K562 (cell line): ENCODE measurements at regions not wholly inside any gene's neighbourhood (a gene's known extent, or its start where the extent isn't known, plus 50 kb on each side); places are given as distances from the start of the nearest gene placed in this dataset.

Experiments
- BRD9 ChIP-seq: fragments of 450-650 bp; IDR thresholded peaks from 2 replicates; pipeline ENCODE4 v1.6.1; 2018; ENCODE audit warnings: low read depth; ENCODE audit not compliant: partially characterized antibody
- E2F1 ChIP-seq: sonication (generic); formaldehyde crosslinking; IDR thresholded peaks from 2 replicates; pipeline ENCODE4 v1.8.1; 2023; ENCODE audit warnings: mild to moderate bottlenecking, missing genetic modification reagents, moderate library complexity
- GABPA ChIP-seq: fragments of 200-800 bp; sonication (Bioruptor generic); conservative IDR thresholded peaks from 2 replicates; pipeline ENCODE4 v1.6.1; 2016; ENCODE audit warnings: low read depth, missing genetic modification characterization, missing compliant biosample characterization
- RBM22 ChIP-seq: fragments of 200-400 bp; formaldehyde crosslinking; IDR thresholded peaks from 2 replicates; pipeline ENCODE4 v1.6.1; 2018; ENCODE audit warnings: low read length, low read depth; ENCODE audit not compliant: poor library complexity, severe bottlenecking
- SRSF9 ChIP-seq: fragments of 200-400 bp; formaldehyde crosslinking; IDR thresholded peaks from 2 replicates; pipeline ENCODE4 v1.6.1; 2017; ENCODE audit warnings: low read depth, low read length, borderline replicate concordance
- TRIM25 ChIP-seq: fragments of 450-650 bp; IDR thresholded peaks from 2 replicates; pipeline ENCODE4 v1.7.0; 2016; ENCODE audit warnings: borderline replicate concordance
- TF ChIP-seq, protein P1 (sequence below): fragments of 200-600 bp; sonication (generic); IDR thresholded peaks from one replicate; pipeline ENCODE4 v1.6.1; 2012; ENCODE audit warnings: mild to moderate bottlenecking, low read depth, low read length, inconsistent platforms
- TF ChIP-seq, protein P2 (sequence below): fragments of 450-650 bp; IDR thresholded peaks from 2 replicates; pipeline ENCODE4 v1.6.1; 2016; ENCODE audit warnings: borderline replicate concordance
- TF ChIP-seq, protein P3 (sequence below): fragments of 250-450 bp; sonication (Bioruptor Pico); IDR thresholded peaks from 2 replicates; pipeline ENCODE4 v1.5.0; 2022; ENCODE audit warnings: mild to moderate bottlenecking

DNA sequence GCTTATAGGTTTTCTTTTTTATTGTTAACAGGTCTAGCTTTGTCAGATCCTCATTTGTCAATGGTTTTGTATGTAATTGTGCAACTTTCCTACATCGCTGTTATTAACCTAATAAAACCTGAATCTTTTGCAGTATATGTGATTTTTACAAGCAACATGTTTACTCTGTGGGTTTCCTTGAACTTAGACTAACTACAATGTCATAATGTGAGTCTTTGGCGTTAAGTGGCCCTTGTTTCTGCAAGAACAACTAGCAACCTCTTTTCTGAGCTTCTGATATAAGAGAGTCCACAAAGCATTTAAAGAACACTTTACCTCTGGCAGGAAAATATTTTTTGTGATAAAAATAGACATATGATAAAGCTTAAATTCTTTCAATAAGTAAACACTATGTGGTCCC is 230.3 kb upstream of the CFAP20DC start (continued):
- TF ChIP-seq, protein P1, sequence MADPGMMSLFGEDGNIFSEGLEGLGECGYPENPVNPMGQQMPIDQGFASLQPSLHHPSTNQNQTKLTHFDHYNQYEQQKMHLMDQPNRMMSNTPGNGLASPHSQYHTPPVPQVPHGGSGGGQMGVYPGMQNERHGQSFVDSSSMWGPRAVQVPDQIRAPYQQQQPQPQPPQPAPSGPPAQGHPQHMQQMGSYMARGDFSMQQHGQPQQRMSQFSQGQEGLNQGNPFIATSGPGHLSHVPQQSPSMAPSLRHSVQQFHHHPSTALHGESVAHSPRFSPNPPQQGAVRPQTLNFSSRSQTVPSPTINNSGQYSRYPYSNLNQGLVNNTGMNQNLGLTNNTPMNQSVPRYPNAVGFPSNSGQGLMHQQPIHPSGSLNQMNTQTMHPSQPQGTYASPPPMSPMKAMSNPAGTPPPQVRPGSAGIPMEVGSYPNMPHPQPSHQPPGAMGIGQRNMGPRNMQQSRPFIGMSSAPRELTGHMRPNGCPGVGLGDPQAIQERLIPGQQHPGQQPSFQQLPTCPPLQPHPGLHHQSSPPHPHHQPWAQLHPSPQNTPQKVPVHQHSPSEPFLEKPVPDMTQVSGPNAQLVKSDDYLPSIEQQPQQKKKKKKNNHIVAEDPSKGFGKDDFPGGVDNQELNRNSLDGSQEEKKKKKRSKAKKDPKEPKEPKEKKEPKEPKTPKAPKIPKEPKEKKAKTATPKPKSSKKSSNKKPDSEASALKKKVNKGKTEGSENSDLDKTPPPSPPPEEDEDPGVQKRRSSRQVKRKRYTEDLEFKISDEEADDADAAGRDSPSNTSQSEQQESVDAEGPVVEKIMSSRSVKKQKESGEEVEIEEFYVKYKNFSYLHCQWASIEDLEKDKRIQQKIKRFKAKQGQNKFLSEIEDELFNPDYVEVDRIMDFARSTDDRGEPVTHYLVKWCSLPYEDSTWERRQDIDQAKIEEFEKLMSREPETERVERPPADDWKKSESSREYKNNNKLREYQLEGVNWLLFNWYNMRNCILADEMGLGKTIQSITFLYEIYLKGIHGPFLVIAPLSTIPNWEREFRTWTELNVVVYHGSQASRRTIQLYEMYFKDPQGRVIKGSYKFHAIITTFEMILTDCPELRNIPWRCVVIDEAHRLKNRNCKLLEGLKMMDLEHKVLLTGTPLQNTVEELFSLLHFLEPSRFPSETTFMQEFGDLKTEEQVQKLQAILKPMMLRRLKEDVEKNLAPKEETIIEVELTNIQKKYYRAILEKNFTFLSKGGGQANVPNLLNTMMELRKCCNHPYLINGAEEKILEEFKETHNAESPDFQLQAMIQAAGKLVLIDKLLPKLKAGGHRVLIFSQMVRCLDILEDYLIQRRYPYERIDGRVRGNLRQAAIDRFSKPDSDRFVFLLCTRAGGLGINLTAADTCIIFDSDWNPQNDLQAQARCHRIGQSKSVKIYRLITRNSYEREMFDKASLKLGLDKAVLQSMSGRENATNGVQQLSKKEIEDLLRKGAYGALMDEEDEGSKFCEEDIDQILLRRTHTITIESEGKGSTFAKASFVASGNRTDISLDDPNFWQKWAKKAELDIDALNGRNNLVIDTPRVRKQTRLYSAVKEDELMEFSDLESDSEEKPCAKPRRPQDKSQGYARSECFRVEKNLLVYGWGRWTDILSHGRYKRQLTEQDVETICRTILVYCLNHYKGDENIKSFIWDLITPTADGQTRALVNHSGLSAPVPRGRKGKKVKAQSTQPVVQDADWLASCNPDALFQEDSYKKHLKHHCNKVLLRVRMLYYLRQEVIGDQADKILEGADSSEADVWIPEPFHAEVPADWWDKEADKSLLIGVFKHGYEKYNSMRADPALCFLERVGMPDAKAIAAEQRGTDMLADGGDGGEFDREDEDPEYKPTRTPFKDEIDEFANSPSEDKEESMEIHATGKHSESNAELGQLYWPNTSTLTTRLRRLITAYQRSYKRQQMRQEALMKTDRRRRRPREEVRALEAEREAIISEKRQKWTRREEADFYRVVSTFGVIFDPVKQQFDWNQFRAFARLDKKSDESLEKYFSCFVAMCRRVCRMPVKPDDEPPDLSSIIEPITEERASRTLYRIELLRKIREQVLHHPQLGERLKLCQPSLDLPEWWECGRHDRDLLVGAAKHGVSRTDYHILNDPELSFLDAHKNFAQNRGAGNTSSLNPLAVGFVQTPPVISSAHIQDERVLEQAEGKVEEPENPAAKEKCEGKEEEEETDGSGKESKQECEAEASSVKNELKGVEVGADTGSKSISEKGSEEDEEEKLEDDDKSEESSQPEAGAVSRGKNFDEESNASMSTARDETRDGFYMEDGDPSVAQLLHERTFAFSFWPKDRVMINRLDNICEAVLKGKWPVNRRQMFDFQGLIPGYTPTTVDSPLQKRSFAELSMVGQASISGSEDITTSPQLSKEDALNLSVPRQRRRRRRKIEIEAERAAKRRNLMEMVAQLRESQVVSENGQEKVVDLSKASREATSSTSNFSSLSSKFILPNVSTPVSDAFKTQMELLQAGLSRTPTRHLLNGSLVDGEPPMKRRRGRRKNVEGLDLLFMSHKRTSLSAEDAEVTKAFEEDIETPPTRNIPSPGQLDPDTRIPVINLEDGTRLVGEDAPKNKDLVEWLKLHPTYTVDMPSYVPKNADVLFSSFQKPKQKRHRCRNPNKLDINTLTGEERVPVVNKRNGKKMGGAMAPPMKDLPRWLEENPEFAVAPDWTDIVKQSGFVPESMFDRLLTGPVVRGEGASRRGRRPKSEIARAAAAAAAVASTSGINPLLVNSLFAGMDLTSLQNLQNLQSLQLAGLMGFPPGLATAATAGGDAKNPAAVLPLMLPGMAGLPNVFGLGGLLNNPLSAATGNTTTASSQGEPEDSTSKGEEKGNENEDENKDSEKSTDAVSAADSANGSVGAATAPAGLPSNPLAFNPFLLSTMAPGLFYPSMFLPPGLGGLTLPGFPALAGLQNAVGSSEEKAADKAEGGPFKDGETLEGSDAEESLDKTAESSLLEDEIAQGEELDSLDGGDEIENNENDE, result no peak
- no peak for TF ChIP-seq GABPA (tag)
- no peak for TF ChIP-seq BRD9
- TF ChIP-seq TRIM25, result no peak
- TF ChIP-seq, protein P2, sequence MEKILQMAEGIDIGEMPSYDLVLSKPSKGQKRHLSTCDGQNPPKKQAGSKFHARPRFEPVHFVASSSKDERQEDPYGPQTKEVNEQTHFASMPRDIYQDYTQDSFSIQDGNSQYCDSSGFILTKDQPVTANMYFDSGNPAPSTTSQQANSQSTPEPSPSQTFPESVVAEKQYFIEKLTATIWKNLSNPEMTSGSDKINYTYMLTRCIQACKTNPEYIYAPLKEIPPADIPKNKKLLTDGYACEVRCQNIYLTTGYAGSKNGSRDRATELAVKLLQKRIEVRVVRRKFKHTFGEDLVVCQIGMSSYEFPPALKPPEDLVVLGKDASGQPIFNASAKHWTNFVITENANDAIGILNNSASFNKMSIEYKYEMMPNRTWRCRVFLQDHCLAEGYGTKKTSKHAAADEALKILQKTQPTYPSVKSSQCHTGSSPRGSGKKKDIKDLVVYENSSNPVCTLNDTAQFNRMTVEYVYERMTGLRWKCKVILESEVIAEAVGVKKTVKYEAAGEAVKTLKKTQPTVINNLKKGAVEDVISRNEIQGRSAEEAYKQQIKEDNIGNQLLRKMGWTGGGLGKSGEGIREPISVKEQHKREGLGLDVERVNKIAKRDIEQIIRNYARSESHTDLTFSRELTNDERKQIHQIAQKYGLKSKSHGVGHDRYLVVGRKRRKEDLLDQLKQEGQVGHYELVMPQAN, result no peak
- no peak for TF ChIP-seq RBM22
- no peak for TF ChIP-seq SRSF9
- no peak for TF ChIP-seq E2F1 (CRISPR knock-in tag)
- TF ChIP-seq, protein P3, sequence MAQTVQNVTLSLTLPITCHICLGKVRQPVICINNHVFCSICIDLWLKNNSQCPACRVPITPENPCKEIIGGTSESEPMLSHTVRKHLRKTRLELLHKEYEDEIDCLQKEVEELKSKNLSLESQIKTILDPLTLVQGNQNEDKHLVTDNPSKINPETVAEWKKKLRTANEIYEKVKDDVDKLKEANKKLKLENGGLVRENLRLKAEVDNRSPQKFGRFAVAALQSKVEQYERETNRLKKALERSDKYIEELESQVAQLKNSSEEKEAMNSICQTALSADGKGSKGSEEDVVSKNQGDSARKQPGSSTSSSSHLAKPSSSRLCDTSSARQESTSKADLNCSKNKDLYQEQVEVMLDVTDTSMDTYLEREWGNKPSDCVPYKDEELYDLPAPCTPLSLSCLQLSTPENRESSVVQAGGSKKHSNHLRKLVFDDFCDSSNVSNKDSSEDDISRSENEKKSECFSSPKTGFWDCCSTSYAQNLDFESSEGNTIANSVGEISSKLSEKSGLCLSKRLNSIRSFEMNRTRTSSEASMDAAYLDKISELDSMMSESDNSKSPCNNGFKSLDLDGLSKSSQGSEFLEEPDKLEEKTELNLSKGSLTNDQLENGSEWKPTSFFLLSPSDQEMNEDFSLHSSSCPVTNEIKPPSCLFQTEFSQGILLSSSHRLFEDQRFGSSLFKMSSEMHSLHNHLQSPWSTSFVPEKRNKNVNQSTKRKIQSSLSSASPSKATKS (CRISPR knock-in tag), result no peak
